T-cell (primary cell): ENCODE measurements at regions not wholly inside any gene's neighbourhood (a gene's known extent, or its start where the extent isn't known, plus 50 kb on each side); places are given as distances from the start of the nearest gene placed in this dataset.

ENCODE experiments used
- ATAC-seq, 4 experiments: fragments of 200-7000 bp in 3 of 4; fragments of 150-1000 bp in 1 of 4; cut with Tn5 transposase; replicated peaks in 1 of 4; 1 replicate in 3 of 4; 2 replicates in 1 of 4; pipeline ENCODE4 v1.10.0; 2021; ENCODE audit warnings: moderate library complexity in 3 of 4, mild to moderate bottlenecking in 2 of 4, moderate number of reproducible peaks in 1 of 4
- CTCF ChIA-PET, 2 donors: fragments of 300-600 bp; sonication (Branson Sonifier 250); formaldehyde crosslinking; loops; one replicate each; lab custom pipeline; 2022; ENCODE audit warnings: antibody characterized with exemption in 2 of 2; lab: Charles Lee
- POLR2A ChIA-PET, 2 donors: fragments of 300-600 bp; sonication (Branson Sonifier 250); formaldehyde crosslinking; loops; one replicate each; lab custom pipeline; 2022; ENCODE audit warnings: antibody characterized with exemption in 2 of 2; lab: Charles Lee
- DNase-seq, 35 experiments: peaks; one replicate each; pipeline versions ENCODE4 v3.0.0 to v3.0.0-alpha.2; 2013 to 2023
- H3K27ac ChIP-seq: one replicate; pipeline ENCODE4 v1.5.1; 2013; ENCODE audit warnings: low read length
- H3K27me3 ChIP-seq, 2 experiments: replicated peaks in 1 of 2; 1 replicate in 1 of 2; 2 replicates in 1 of 2; pipeline versions ENCODE4 v1.6.1 to v1.7.0; 2013; ENCODE audit warnings: low read length in 1 of 2, mixed read lengths in 1 of 2; ENCODE audit not compliant: control insufficient read depth in 2 of 2, insufficient read depth in 2 of 2; ENCODE audit errors: extremely low read depth in 1 of 2
- H3K36me3 ChIP-seq, 2 donors: 1 replicate in 1 of 2; 2 replicates in 1 of 2; pipeline versions ENCODE4 v1.6.1 to v1.7.0; 2013; ENCODE audit warnings: low read length in 1 of 2; ENCODE audit not compliant: control insufficient read depth in 2 of 2, insufficient read depth in 1 of 2; ENCODE audit errors: extremely low read depth in 1 of 2
- H3K4me1 ChIP-seq, 2 experiments: 1 replicate in 1 of 2; 2 replicates in 1 of 2; pipeline versions ENCODE4 v1.6.1 to v1.7.0; 2013; ENCODE audit warnings: low read length in 2 of 2, mixed read lengths in 1 of 2; ENCODE audit not compliant: insufficient read depth in 2 of 2, control insufficient read depth in 1 of 2; ENCODE audit errors: extremely low read depth in 1 of 2
- H3K4me3 ChIP-seq, 2 donors: 1 replicate in 1 of 2; 2 replicates in 1 of 2; pipeline versions ENCODE4 v1.5.1 to v1.7.0; 2013; ENCODE audit warnings: mild to moderate bottlenecking in 2 of 2, low read length in 1 of 2, moderate library complexity in 1 of 2; ENCODE audit not compliant: control insufficient read depth in 1 of 2; ENCODE audit errors: extremely low read depth in 1 of 2
- H3K9me3 ChIP-seq: 2 replicates; pipeline ENCODE4 v1.7.0; 2013
- H3K27ac Mint-ChIP-seq, 2 donors: one replicate each; pipeline ENCODE4 v1.8.0; 2020 to 2021; ENCODE audit warnings: mild to moderate bottlenecking in 2 of 2, mixed read lengths in 2 of 2
- H3K27me3 Mint-ChIP-seq, 2 donors: one replicate each; pipeline ENCODE4 v1.8.0; 2021 to 2022; ENCODE audit warnings: mixed read lengths in 2 of 2
- H3K36me3 Mint-ChIP-seq: one replicate; pipeline ENCODE4 v1.8.0; 2021; ENCODE audit warnings: mixed read lengths
- H3K4me1 Mint-ChIP-seq, 3 donors: one replicate each; pipeline ENCODE4 v1.8.0; 2020 to 2022; ENCODE audit warnings: mixed read lengths in 3 of 3, mild to moderate bottlenecking in 1 of 3
- H3K4me3 Mint-ChIP-seq, 3 donors: one replicate each; pipeline ENCODE4 v1.8.0; 2020 to 2022; ENCODE audit warnings: mild to moderate bottlenecking in 3 of 3, mixed read lengths in 3 of 3, moderate library complexity in 3 of 3
- H3K9me3 Mint-ChIP-seq, 3 donors: one replicate each; pipeline ENCODE4 v1.8.0; 2020 to 2022; ENCODE audit warnings: mixed read lengths in 3 of 3
- WGBS: methylation state at CpG from one replicate; pipeline ENCODE4 v1.1.5; 2013; ENCODE audit warnings: missing lambda C conversion rate; ENCODE audit not compliant: insufficient coverage; 5-methylcytosine and 5-hydroxymethylcytosine counted together

DNA sequence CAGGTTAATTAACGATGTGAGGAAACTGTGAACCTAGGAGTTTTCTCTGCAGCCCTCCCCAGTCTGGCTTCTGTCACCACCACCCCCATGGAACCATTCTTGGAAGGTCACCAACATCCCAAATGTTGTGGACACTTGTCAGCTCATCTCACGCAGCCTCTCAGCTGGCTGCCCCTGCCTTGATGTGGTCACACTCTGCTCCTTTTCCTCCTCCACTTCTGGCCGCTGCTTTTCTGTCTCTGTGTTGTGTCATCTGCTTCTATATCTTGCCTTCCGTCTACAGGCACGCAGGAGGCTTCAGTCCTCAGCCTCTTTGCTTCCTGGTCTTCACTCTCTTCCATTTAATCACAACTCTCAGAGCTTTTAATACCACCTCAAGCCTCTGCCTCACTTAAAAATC is 371.5 kb upstream of the SLIT2 start:
- Mint-ChIP-seq H3K4me1 (no peaks in the 10 kb centered on the region), H3K4me3 (no peak overlapping the region), H3K27me3 (no peaks in the 10 kb centered on the region), H3K27ac (no peak overlapping the region), H3K36me3 (no peaks in the 10 kb centered on the region), H3K9me3 (peaks cover 10 to 27% (median 11%) of the 10 kb centered on the region in 3 donors)
- POLR2A ChIA-PET, result no interaction called here
- Histone ChIP-seq H3K9me3 (no peaks in the 10 kb centered on the region), H3K4me1 (no peaks in the 10 kb centered on the region), H3K4me3 (no peak overlapping the region), H3K27ac (no peak overlapping the region), H3K27me3 (no peaks in the 10 kb centered on the region), H3K36me3 (no peaks in the 10 kb centered on the region)
- 45% methylated on average over 4 of the region's 5 CpGs for WGBS
- no peak for DNase-seq
- CTCF ChIA-PET, result interaction anchor here in 1 of 2 donors (0.7 kb wide), 1 partner anchor 1874 kb away, joined by 3 read pairs; no protein-coding TSS in a partner anchor
- no peak for ATAC-seq

DNA sequence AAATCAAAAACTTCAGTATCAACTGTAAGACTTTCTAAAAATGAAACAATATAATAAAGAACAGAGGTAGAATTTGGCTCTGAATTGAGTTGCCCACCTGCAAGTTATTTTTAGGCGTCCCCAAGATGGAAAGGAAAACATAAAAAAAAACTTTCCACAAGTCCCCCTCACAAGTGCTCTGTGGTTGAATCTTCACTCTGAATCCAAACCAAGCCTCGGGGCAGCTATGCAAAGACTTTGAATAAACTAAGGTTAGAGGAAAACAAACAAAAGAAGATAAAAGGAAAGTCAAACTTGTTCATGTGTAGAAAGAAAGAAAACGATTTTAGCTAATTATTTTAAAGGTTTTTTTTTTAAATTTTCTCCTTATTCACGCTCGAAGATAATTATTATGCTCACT is 372.4 kb upstream of the SLIT2 start:
- H3K9me3 Mint-ChIP-seq, result peaks cover 11 to 28% (median 13%) of the 10 kb centered on the region in 3 donors
- Histone ChIP-seq H3K27me3 (no peaks in the 10 kb centered on the region), H3K36me3 (no peaks in the 10 kb centered on the region), H3K4me1 (no peaks in the 10 kb centered on the region), H3K9me3 (no peaks in the 10 kb centered on the region), H3K4me3 (no peak overlapping the region), H3K27ac (no peak overlapping the region)
- ATAC-seq (no peak), DNase-seq (no peak)
- no peaks in the 10 kb centered on the region for H3K4me1 Mint-ChIP-seq
- WGBS, result no CpG with 5 or more reads among the region's 5 CpGs
- no peaks in the 10 kb centered on the region for H3K36me3 Mint-ChIP-seq
- POLR2A ChIA-PET, result no interaction called here
- CTCF ChIA-PET, result interaction anchor here in 1 of 2 donors (0.7 kb wide), 1 partner anchor 1875 kb away, joined by 3 read pairs; no protein-coding TSS in a partner anchor
- no peaks in the 10 kb centered on the region for H3K27me3 Mint-ChIP-seq
- no peak overlapping the region for H3K4me3 Mint-ChIP-seq
- no peak overlapping the region for H3K27ac Mint-ChIP-seq

DNA sequence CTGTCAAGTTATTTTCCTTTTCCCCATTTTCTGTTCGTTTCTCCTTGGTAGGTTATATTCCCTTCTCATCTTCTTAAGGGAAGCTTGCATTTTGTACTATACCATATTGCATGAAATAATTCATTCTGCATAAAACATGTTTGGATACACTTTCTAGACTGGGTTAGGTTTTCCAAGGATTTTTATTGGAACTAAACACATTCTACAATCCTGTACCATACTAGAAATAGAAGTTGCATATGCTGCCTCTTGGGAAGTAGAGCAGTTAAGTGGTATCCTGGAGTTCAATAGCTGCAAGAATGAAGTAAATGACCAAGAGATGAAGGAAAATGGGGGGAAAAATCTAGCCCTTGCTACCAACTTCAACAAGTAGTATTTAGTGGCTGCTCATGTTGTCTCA is 393.7 kb upstream of the SLIT2 start:
- H3K27ac Mint-ChIP-seq, result no peak overlapping the region
- no peak for DNase-seq
- peaks cover 7 to 27% (median 19%) of the 10 kb centered on the region in 3 donors for H3K9me3 Mint-ChIP-seq
- Histone ChIP-seq H3K4me1 (no peaks in the 10 kb centered on the region), H3K9me3 (no peaks in the 10 kb centered on the region), H3K4me3 (no peak overlapping the region), H3K27me3 (no peaks in the 10 kb centered on the region), H3K36me3 (no peaks in the 10 kb centered on the region), H3K27ac (no peak overlapping the region)
- no peaks in the 10 kb centered on the region for H3K4me1 Mint-ChIP-seq
- H3K4me3 Mint-ChIP-seq, result no peak overlapping the region
- no peak for ATAC-seq
- WGBS, result no CpG with 5 or more reads among the region's 1 CpG
- no peaks in the 10 kb centered on the region for H3K27me3 Mint-ChIP-seq
- no peaks in the 10 kb centered on the region for H3K36me3 Mint-ChIP-seq
- POLR2A ChIA-PET, result no interaction called here
- CTCF ChIA-PET, result no interaction called here

DNA sequence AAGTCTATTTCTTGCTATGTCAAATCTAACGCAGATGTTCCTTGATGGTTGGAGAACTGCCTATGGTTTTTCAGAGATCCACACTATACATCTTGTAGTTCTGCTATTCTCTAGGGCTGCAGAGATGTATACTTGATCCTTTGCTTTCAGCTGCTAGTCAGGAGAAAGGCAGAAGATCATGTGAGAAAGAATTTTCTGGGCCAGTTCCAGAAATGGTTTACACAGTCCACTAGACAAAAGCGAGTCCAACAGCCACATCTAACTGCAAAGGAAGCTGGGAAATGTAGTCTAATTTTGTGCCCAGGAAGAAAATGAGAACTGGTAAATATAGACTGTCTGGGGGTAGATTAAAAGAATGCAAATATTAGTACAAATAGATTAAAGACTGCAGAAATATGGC is 394.3 kb upstream of the SLIT2 start:
- Histone ChIP-seq H3K36me3 (no peaks in the 10 kb centered on the region), H3K9me3 (no peaks in the 10 kb centered on the region), H3K27me3 (no peaks in the 10 kb centered on the region), H3K4me1 (no peaks in the 10 kb centered on the region), H3K4me3 (no peak overlapping the region), H3K27ac (no peak overlapping the region)
- Mint-ChIP-seq H3K27ac (no peak overlapping the region), H3K4me3 (no peak overlapping the region), H3K36me3 (no peaks in the 10 kb centered on the region), H3K27me3 (no peaks in the 10 kb centered on the region), H3K4me1 (no peaks in the 10 kb centered on the region), H3K9me3 (peaks cover 7 to 25% (median 18%) of the 10 kb centered on the region in 3 donors)
- POLR2A ChIA-PET, result no interaction called here
- CTCF ChIA-PET, result no interaction called here
- no CpG with 5 or more reads among the region's 2 CpGs for WGBS
- no peak for DNase-seq
- ATAC-seq, result no peak

DNA sequence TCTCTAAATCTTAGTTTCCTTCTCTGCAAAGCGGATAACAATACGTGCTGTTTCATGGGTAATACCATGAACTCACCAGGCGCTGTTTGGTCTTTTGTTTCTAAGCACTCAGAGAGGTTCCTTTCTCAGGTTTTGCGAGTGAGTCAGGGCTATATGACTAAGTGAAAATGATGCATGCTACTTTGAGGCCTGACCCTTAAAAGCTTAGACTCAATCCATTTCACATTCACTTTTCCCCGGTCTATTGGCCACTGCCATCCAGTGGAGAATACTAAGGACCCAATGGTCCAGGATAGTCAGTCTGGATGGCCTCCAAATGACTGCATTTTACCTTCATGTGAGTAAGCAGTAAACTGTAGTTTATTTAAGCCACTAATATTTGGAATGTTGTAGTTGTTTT is 400.8 kb upstream of the SLIT2 start:
- Histone ChIP-seq H3K9me3 (no peaks in the 10 kb centered on the region), H3K4me3 (no peak overlapping the region), H3K36me3 (no peaks in the 10 kb centered on the region), H3K27ac (no peak overlapping the region), H3K4me1 (no peaks in the 10 kb centered on the region), H3K27me3 (no peaks in the 10 kb centered on the region)
- ATAC-seq, result no peak
- 88% methylated on average over 2 of the region's 5 CpGs for WGBS
- Mint-ChIP-seq H3K27me3 (no peaks in the 10 kb centered on the region), H3K4me3 (no peak overlapping the region), H3K9me3 (peaks cover 7 to 22% (median 11%) of the 10 kb centered on the region in 3 donors), H3K4me1 (no peaks in the 10 kb centered on the region), H3K27ac (no peak overlapping the region), H3K36me3 (no peaks in the 10 kb centered on the region)
- ChIA-PET CTCF (no interaction called here), POLR2A (no interaction called here)
- no peak for DNase-seq

DNA sequence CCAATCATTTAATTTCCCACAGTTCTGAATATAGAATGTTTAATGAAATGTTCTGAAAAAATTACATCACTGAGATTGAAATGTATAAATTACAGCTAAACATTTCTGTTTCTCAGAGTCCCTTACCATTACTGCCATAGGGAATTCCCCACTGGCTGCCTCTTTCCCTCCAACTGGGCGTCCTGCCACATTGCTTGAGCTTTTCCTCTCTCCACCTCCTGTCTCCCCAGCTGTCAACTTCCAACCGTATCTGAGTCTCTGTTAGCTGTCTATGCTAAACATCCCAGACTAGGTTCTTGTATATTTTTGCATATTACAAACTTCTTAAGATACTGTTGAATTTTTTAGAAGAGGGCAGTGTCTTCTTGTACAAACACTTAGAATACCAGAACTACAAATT is 407.3 kb upstream of the SLIT2 start:
- CTCF ChIA-PET, result no interaction called here
- POLR2A ChIA-PET, result no interaction called here
- ATAC-seq (no peak), DNase-seq (no peak)
- Histone ChIP-seq H3K4me3 (no peak overlapping the region), H3K9me3 (no peaks in the 10 kb centered on the region), H3K36me3 (no peaks in the 10 kb centered on the region), H3K4me1 (no peaks in the 10 kb centered on the region), H3K27me3 (no peaks in the 10 kb centered on the region), H3K27ac (no peak overlapping the region)
- no peaks in the 10 kb centered on the region for H3K27me3 Mint-ChIP-seq
- WGBS, result 50% methylated on average over 1 of the region's 2 CpGs
- no peak overlapping the region for H3K27ac Mint-ChIP-seq
- H3K9me3 Mint-ChIP-seq, result peaks cover 0 to 6% (median 0%) of the 10 kb centered on the region in 3 donors
- no peaks in the 10 kb centered on the region for H3K36me3 Mint-ChIP-seq
- H3K4me1 Mint-ChIP-seq, result no peaks in the 10 kb centered on the region
- no peak overlapping the region for H3K4me3 Mint-ChIP-seq

- H3K9me3 ChIP-seq, result no peaks in the 10 kb centered on the region
- H3K4me3 ChIP-seq, result no peak overlapping the region
- no peak for ATAC-seq
- DNase-seq, result no peak
- H3K4me1 ChIP-seq, result no peaks in the 10 kb centered on the region
- WGBS, result 100% methylated on average over 1 of the region's 2 CpGs
- Mint-ChIP-seq H3K27me3 (no peaks in the 10 kb centered on the region), H3K27ac (no peak overlapping the region), H3K9me3 (peaks cover 0 to 6% (median 0%) of the 10 kb centered on the region in 3 donors), H3K4me3 (no peak overlapping the region), H3K36me3 (no peaks in the 10 kb centered on the region), H3K4me1 (no peaks in the 10 kb centered on the region)
- H3K27ac ChIP-seq, result no peak overlapping the region
- H3K27me3 ChIP-seq, result no peaks in the 10 kb centered on the region
- CTCF ChIA-PET, result no interaction called here
- POLR2A ChIA-PET, result no interaction called here
- no peaks in the 10 kb centered on the region for H3K36me3 ChIP-seq
Measured at GRCh38 chr4:19842471-19842870, 409.2 kb upstream of the SLIT2 start.
